ENCODE measurements at regions not wholly inside any gene's neighbourhood (a gene's known extent, or its start where the extent isn't known, plus 50 kb on each side); places are given as distances from the start of the nearest gene placed in this dataset.

- no peak for TF ChIP-seq PRDM15 (CRISPR knock-in tag; IDR thresholded peaks at IDR 0.05)
These were observed 243.3 kb upstream of the KRR1 start (continued) for GRCh38 chr12:75754698-75755097.

- Mint-ChIP-seq H3K9me3 (0 out of 2 replicates have a peak, but pooled peaks cover 3% of the 10 kb centered on the region), H3K27me3 (ENCODE audit: low read depth) (no peaks in the 10 kb centered on the region), H3K4me1 (peaks cover 3% of the 10 kb centered on the region; the same call in 1 of the 2 replicates), H3K27ac (no peak overlapping the region), H3K4me3 (no peak overlapping the region), H3K36me3 (no peaks in the 10 kb centered on the region)
- no peak for ATAC-seq
- DNase-seq (ENCODE audit: low spot score): no peak
- TF ChIP-seq CREB1 (CRISPR knock-in tag; IDR thresholded peaks at IDR 0.05) (no peak), SOX15 (CRISPR knock-in tag; IDR thresholded peaks at IDR 0.05) (no peak), ZNF532 (CRISPR knock-in tag; IDR thresholded peaks at IDR 0.05; ENCODE audit: borderline replicate concordance) (no peak), ATF2 (CRISPR knock-in tag; IDR thresholded peaks at IDR 0.05; ENCODE audit: borderline replicate concordance, low read depth) (no peak), NR2C2 (CRISPR knock-in tag; IDR thresholded peaks at IDR 0.05) (no peak), E2F5 (CRISPR knock-in tag; IDR thresholded peaks at IDR 0.05) (no peak), ZNF512 (CRISPR knock-in tag; IDR thresholded peaks at IDR 0.05; ENCODE audit: borderline replicate concordance) (no peak), ATF3 (CRISPR knock-in tag; conservative IDR thresholded peaks at IDR 0.05) (no peak), TCF7 (CRISPR knock-in tag; IDR thresholded peaks at IDR 0.05; ENCODE audit: low read depth) (no peak)
- ChIA-PET POLR2A (no interaction called here), CTCF (no interaction called here)
These were observed 242.7 kb upstream of the KRR1 start for GRCh38 chr12:75754141-75754540.

All from WTC11 (cell line).